ENCODE measurements at regions not wholly inside any gene's neighbourhood (a gene's known extent, or its start where the extent isn't known, plus 50 kb on each side); places are given as distances from the start of the nearest gene placed in this dataset.
"Not testable (repeated sequence)": the region's sequence is repeated elsewhere in the genome, so short reads cannot be mapped to it uniquely, and the experiment has no call there.

DNA sequence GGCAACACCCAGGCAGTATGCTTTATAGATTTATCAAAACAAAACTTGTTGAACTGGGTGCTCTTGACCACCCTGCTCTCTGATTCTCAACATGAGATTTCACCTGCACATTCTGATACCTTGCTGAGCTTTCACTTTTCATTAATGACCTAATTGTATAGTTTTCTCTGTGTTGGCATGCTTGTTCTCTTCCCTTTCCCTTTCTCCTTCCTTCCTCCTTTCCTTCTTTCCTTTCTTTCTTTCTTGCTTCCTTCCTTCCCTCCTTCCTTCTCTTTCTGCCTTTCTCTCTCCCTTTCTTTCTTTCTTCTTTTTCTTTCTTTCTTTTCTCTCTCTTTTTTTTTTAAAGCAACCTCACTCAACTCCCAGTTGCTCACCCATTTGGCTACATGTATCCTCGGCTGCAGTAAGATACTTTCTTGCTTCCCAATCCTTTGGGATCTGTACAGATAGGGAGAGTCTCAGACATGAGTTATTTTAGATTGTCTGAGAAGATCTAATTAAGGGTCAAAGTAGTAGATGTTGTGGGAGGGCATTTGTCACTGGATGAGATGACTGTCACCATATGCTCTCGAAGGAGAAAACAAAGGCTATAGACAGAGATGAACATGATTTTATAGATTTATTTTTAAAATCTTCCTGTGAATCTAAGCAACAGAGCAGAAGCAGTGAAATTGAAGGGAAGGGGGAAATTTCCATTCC, 458.0 kb downstream of the USP25 start:
- DNase-seq, result no peak

GRCh38 chr21:16192902-16193301, 463.1 kb downstream of the USP25 start:
- DNase-seq, result no peak

GRCh38 chr21:16193496-16194094, 463.8 kb downstream of the USP25 start:
- DNase-seq, result no peak

DNA sequence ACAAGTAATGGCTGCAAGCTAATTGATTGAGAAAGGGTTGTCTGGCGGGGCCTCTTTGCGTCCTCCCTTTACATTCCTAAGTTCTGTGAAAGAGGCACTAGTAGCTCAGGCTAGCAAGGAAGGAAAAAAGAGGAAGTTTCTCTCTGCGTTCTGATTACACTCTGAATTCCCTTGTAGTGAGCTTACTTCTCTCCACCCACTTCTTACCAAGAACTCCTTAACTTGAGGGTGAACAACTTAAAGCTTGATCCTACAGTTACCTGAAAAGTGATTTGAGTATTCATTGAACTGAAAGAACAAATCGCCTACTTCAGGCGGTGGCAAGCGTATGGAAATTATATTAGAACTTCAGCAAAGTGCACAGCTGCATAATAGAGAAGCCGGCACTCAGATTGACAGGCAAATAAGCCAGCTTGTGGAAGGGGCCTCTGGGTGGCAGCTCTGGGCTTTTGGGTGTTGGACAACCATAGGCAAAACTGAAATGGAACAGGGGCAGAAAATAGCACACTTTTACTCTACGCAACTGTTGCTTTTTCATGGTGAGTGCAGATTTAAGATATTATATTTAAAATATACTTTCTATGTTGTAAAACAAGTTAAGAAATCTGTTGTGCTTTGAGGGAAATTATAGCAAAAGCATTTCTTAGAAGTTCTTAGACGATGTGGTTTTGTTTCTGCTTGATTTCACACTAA, 464.5 kb downstream of the USP25 start:
- peak in 1 of 2 experiments; percentile 1 for DNase-seq

GRCh38 chr21:16194788-16195537, 465.2 kb downstream of the USP25 start:
- DNase-seq, result no peak

- DNase-seq, result no peak
Observed at GRCh38 chr21:16195538-16195910, 465.7 kb downstream of the USP25 start.

GRCh38 chr21:16196001-16196400, 466.2 kb downstream of the USP25 start:
- DNase-seq, result no peak

GRCh38 chr21:16198546-16198945, 468.8 kb downstream of the USP25 start:
- DNase-seq, result no peak

DNA sequence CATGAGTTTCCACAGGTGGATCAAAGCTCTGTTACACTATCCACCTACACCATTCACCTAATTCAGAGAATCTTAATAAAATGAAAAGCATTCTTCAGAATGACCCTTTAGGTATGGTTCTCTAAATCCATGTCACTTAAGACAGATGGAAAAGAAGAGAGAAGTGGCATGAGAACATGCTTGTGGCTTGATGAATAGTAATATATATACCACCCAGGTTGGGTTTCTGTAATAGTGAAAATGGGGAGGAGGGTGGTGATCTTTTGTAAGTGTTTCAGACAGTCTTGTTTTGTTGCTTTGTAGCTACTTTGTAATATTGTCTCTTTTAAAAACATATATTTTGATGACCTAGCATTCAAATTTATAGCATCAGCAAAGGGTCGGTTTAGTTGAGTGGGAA, 469.8 kb downstream of the USP25 start:
- DNase-seq, result no peak

DNA sequence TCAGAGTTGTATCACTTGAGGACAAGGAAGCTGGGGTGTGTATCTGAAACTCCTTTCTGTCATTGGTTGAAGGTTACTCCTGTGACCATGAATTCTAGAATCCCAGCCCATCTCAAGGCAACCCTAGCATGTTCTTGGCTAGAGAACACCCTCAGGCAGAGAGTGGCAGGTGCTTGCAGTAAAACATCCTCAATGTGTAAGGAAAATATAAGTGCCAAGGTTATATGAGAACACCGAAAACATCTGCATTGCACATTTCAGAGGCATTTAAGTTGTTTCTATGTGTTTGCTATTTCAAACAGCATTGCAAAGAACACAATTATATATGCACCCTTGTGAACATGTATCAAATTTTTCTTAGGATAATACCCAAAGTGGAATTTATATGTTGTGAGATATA, 471.9 kb downstream of the USP25 start:
- DNase-seq, result no peak

DNA sequence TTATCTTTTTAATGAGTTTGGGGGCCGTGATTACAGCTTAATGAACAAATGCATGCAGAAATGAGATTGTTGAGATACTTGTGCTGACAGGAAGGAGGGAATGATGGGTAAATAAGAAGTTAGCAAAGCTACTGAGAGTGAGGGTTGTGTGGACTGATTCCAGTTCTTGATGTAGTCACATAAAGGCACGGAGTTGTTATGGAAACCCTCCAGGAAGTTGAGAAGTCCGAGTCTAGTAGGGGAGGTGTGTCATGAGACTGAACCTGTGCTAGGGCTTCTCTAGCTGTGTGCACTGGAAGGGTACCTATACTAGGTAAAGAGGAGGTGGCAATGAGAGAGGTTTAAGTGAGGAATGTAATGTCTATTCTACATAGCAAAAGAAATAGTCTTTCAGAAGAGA, 475.7 kb downstream of the USP25 start:
- DNase-seq, result no peak

GRCh38 chr21:16211339-16212303, 481.8 kb downstream of the USP25 start:
- DNase-seq, result no peak

- DNase-seq, result no peak
Observed at GRCh38 chr21:16213518-16213917, 483.7 kb downstream of the USP25 start.

- no peak for DNase-seq
Observed at GRCh38 chr21:16215193-16215592, 485.4 kb downstream of the USP25 start.

DNA sequence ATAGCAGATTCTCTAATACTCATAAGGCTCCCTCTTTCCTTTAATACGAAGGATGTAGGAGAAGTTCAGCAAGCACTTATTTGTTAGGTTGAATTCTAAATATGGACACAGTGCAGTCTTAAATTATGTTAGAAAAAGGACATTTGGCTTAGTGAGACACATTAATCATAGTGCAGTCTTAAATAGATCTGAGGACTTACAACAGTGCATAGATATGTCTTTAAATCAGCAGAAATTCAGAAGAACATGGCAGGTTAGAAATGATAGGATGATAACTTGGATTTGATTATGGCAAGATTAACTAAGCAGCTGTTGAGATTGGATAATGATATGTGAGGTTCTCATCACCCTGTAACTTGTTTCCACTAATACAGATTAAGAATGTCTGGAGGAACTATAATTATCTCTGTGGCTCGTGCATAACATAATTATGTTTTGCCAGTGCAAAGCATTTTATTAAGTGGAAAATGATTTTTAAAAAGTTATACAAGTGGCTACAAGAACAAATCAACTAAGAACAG, 485.9 kb downstream of the USP25 start:
- no peak for DNase-seq

- DNase-seq, result no peak
Observed at GRCh38 chr21:16216288-16216962, 486.6 kb downstream of the USP25 start.

DNA sequence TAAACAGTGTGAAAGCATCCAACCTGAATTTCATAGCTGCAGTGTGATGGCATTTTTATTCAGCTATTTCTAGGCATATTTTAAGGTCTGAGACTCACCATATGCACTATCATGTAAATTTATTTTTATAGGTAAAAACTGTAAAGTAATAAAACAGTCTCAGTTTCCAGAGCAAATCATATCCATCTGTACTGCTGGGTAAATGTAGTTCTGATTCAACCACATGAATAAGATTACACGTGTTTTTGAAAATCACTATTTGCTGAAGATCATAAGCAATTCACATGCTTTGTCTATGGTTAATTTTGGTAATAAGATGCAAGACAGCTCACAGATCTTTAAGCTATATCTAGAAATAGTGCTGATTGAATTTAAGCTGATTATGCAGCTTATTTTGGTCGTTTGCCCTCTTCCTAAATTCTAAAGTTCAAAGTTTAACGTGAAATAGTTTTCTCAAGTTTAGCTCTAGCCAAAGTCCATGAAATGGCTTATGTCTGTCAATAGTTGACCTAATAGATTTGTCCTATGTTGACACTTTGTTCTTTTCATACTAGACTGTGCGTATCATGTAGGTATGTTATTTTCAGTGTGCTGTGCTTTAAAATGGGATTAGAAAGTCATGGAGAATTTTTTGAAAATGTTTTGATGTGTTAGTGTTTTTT, 489.0 kb downstream of the USP25 start:
- no peak for DNase-seq

- not testable (repeated sequence) for DNase-seq
Observed at GRCh38 chr21:16224756-16225155, 495.0 kb downstream of the USP25 start.

GRCh38 chr21:16239659-16240265, 510.0 kb downstream of the USP25 start:
- DNase-seq, result no peak

DNA sequence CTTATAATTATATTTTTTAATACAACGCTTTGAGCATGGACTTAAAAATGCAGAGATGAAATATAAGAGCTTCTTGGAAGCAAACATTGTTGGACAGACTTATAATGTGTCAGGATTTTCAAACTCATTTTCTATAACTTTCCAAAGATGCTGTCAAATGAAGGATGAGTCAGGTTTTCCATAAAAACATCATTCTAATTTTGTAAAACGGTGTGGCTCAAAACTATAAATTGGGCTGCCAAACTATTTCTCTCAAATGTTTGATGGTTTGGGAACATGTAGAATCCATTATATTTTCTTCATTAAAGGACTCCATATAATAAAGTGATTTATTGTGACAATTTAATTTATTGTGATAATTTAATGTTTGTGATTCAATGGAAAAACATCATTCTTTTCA, 511.2 kb downstream of the USP25 start:
- no peak for DNase-seq
